ENCODE measurements at regions not wholly inside any gene's neighbourhood (a gene's known extent, or its start where the extent isn't known, plus 50 kb on each side); places are given as distances from the start of the nearest gene placed in this dataset.

DNA sequence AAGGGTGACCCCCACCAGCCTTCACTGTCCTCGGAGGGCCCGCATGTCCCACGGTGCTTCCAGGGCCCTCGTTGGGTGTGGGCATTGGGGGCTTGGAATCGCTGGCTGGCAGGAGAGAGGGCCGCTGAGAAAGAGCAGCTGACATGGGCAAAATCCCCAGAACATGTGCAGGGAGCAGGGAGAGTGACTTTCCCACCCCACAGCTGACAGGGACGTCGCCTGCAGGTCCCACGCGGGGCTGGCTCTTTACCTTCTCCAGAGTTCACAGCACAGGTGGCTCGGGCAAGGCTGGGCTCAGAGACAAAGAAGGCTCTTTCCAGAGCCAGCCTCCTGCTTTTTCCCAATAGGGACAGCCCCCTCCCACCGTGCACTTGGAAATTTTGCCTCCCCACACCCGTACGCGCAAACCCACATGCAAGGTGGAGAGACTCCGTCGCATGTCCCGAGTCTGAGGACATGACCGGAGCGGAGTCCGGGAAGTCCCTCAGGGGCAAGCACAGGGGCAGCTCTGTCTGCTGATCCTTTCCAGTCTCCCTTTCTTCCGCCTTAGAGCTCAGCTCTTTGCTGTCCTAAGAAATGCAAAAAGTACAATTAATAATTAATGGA lies 370.2 kb upstream of the MYT1L start:
- TF ChIP-seq, protein P1, sequence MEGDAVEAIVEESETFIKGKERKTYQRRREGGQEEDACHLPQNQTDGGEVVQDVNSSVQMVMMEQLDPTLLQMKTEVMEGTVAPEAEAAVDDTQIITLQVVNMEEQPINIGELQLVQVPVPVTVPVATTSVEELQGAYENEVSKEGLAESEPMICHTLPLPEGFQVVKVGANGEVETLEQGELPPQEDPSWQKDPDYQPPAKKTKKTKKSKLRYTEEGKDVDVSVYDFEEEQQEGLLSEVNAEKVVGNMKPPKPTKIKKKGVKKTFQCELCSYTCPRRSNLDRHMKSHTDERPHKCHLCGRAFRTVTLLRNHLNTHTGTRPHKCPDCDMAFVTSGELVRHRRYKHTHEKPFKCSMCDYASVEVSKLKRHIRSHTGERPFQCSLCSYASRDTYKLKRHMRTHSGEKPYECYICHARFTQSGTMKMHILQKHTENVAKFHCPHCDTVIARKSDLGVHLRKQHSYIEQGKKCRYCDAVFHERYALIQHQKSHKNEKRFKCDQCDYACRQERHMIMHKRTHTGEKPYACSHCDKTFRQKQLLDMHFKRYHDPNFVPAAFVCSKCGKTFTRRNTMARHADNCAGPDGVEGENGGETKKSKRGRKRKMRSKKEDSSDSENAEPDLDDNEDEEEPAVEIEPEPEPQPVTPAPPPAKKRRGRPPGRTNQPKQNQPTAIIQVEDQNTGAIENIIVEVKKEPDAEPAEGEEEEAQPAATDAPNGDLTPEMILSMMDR (IDR thresholded peaks at IDR 0.05): no peak
- no peak for TF ChIP-seq EZH2 (IDR thresholded peaks at IDR 0.05; ENCODE audit: borderline replicate concordance, insufficient read depth, low read depth, low read length, poor library complexity, severe bottlenecking)
